GM19238 (cell line): ENCODE measurements at regions not wholly inside any gene's neighbourhood (a gene's known extent, or its start where the extent isn't known, plus 50 kb on each side); places are given as distances from the start of the nearest gene placed in this dataset.
"Not testable (repeated sequence)": the region's sequence is repeated elsewhere in the genome, so short reads cannot be mapped to it uniquely, and the experiment has no call there.

Source experiments
- DNase-seq: peaks from one replicate; pipeline ENCODE4 v3.0.0; 2011; ENCODE audit warnings: low spot score; ENCODE audit not compliant: insufficient read length

GRCh38 chr15:92803852-92804609 is 96.1 kb upstream of the CHD2 start:
- DNase-seq: no peak

- DNase-seq: not testable (repeated sequence)
Measured at GRCh38 chr15:92804610-92804936, 95.6 kb upstream of the CHD2 start.

- no peak for DNase-seq
Measured at GRCh38 chr15:92805080-92805690, 94.9 kb upstream of the CHD2 start.

- DNase-seq: not testable (repeated sequence)
Measured at GRCh38 chr15:92806171-92806570, 94.0 kb upstream of the CHD2 start.

GRCh38 chr15:92806763-92807162 is 93.4 kb upstream of the CHD2 start:
- no peak for DNase-seq

GRCh38 chr15:92807971-92808571 is 92.1 kb upstream of the CHD2 start:
- DNase-seq: no peak

GRCh38 chr15:92808598-92809063 is 91.5 kb upstream of the CHD2 start:
- no peak for DNase-seq

GRCh38 chr15:92809064-92809879 is 90.9 kb upstream of the CHD2 start:
- peak; percentile 89 for DNase-seq

GRCh38 chr15:92809880-92810361 is 90.2 kb upstream of the CHD2 start:
- DNase-seq: peak; percentile 32

GRCh38 chr15:92810418-92811138 is 89.5 kb upstream of the CHD2 start:
- DNase-seq: no peak

- no peak for DNase-seq
Measured at GRCh38 chr15:92811148-92811913, 88.8 kb upstream of the CHD2 start.

GRCh38 chr15:92812271-92812670 is 87.9 kb upstream of the CHD2 start:
- no peak for DNase-seq

GRCh38 chr15:92813485-92813884 is 86.6 kb upstream of the CHD2 start:
- no peak for DNase-seq

- DNase-seq: no peak
Measured at GRCh38 chr15:92817339-92817886, 82.7 kb upstream of the CHD2 start.

GRCh38 chr15:92818651-92819277 is 81.4 kb upstream of the CHD2 start:
- no peak for DNase-seq

GRCh38 chr15:92819278-92820235 is 80.6 kb upstream of the CHD2 start:
- no peak for DNase-seq

GRCh38 chr15:92820236-92821021 is 79.7 kb upstream of the CHD2 start:
- peak; percentile 87 for DNase-seq
